Muscle layer of duodenum (tissue), 2 donors: ENCODE measurements at regions not wholly inside any gene's neighbourhood (a gene's known extent, or its start where the extent isn't known, plus 50 kb on each side); places are given as distances from the start of the nearest gene placed in this dataset.
"Not testable (repeated sequence)": the region's sequence is repeated elsewhere in the genome, so short reads cannot be mapped to it uniquely, and the experiment has no call there.

Source experiments
- H3K27ac ChIP-seq: one replicate; pipeline ENCODE4 v1.7.0; 2013; ENCODE audit warnings: mild to moderate bottlenecking, low read length
- H3K27me3 ChIP-seq: one replicate; pipeline ENCODE4 v1.7.0; 2013; ENCODE audit warnings: low read depth, mild to moderate bottlenecking, control low read depth, low read length
- H3K36me3 ChIP-seq, 2 donors: one replicate each; pipeline ENCODE4 v1.7.0; 2013; ENCODE audit warnings: low read length in 2 of 2, control low read depth in 1 of 2, mild to moderate bottlenecking in 1 of 2; ENCODE audit not compliant: insufficient read depth in 2 of 2, control insufficient read depth in 1 of 2
- H3K4me1 ChIP-seq, 2 donors: one replicate each; pipeline ENCODE4 v1.7.0; 2013; ENCODE audit warnings: low read length in 2 of 2, mild to moderate bottlenecking in 2 of 2, control low read depth in 1 of 2, moderate library complexity in 1 of 2; ENCODE audit not compliant: insufficient read depth in 2 of 2, control insufficient read depth in 1 of 2
- H3K4me3 ChIP-seq, 2 donors: one replicate each; pipeline ENCODE4 v1.7.0; 2013; ENCODE audit warnings: low read length in 2 of 2, low read depth in 1 of 2, mild to moderate bottlenecking in 1 of 2
- H3K9me3 ChIP-seq, 2 donors: one replicate each; pipeline ENCODE4 v1.7.0; 2013; ENCODE audit warnings: low read length in 2 of 2, control low read depth in 1 of 2, mild to moderate bottlenecking in 1 of 2; ENCODE audit not compliant: control insufficient read depth in 1 of 2
- donor health status: healthy.

- Histone ChIP-seq H3K36me3 (no peaks in the 10 kb centered on the region), H3K4me3 (no peak overlapping the region), H3K27me3 (no peaks in the 10 kb centered on the region), H3K27ac (no peak overlapping the region), H3K9me3 (peaks cover 3 to 28% of the 10 kb centered on the region in 2 donors), H3K4me1 (no peaks in the 10 kb centered on the region)
Measured at GRCh38 chr14:104230946-104231345, 92.6 kb downstream of the KIF26A start.

- Histone ChIP-seq H3K4me3 (no peak overlapping the region), H3K9me3 (peaks cover 3 to 36% of the 10 kb centered on the region in 2 donors), H3K4me1 (no peaks in the 10 kb centered on the region), H3K27ac (no peak overlapping the region), H3K36me3 (no peaks in the 10 kb centered on the region), H3K27me3 (no peaks in the 10 kb centered on the region)
Measured at GRCh38 chr14:104232070-104232484, 93.7 kb downstream of the KIF26A start.

GRCh38 chr14:104234007-104234786 is 95.8 kb downstream of the KIF26A start:
- H3K4me3 ChIP-seq, H3K36me3 ChIP-seq, H3K4me1 ChIP-seq, H3K27ac ChIP-seq, H3K27me3 ChIP-seq: not testable (repeated sequence)
- H3K9me3 ChIP-seq, result peaks cover 0 to 37% of the 10 kb centered on the region in 2 donors

GRCh38 chr14:104235686-104236085 is 97.3 kb downstream of the KIF26A start:
- Histone ChIP-seq H3K27me3 (no peaks in the 10 kb centered on the region), H3K27ac (no peak overlapping the region), H3K4me3 (no peak overlapping the region), H3K36me3 (no peaks in the 10 kb centered on the region), H3K9me3 (peaks cover 0 to 37% of the 10 kb centered on the region in 2 donors), H3K4me1 (no peaks in the 10 kb centered on the region)

GRCh38 chr14:104237651-104238423 is 99.5 kb downstream of the KIF26A start:
- no peaks in the 10 kb centered on the region for H3K27me3 ChIP-seq
- H3K4me3 ChIP-seq, result no peak overlapping the region
- H3K27ac ChIP-seq, result no peak overlapping the region
- no peaks in the 10 kb centered on the region for H3K36me3 ChIP-seq
- H3K9me3 ChIP-seq, result peaks cover 0 to 32% of the 10 kb centered on the region in 2 donors
- no peaks in the 10 kb centered on the region for H3K4me1 ChIP-seq

- Histone ChIP-seq H3K4me1 (no peaks in the 10 kb centered on the region), H3K36me3 (no peaks in the 10 kb centered on the region), H3K4me3 (no peak overlapping the region), H3K27me3 (no peaks in the 10 kb centered on the region), H3K27ac (no peak overlapping the region), H3K9me3 (peaks cover 0 to 39% of the 10 kb centered on the region in 2 donors)
Measured at GRCh38 chr14:104238424-104239184, 100.2 kb downstream of the KIF26A start.

- H3K9me3 ChIP-seq, result peaks cover 0 to 36% of the 10 kb centered on the region in 2 donors
- H3K4me3 ChIP-seq, result no peak overlapping the region
- no peaks in the 10 kb centered on the region for H3K36me3 ChIP-seq
- no peak overlapping the region for H3K27ac ChIP-seq
- H3K4me1 ChIP-seq, result no peaks in the 10 kb centered on the region
- H3K27me3 ChIP-seq, result no peaks in the 10 kb centered on the region
Measured at GRCh38 chr14:104239185-104239775, 100.9 kb downstream of the KIF26A start.

GRCh38 chr14:104239861-104240301 is 101.5 kb downstream of the KIF26A start:
- H3K36me3 ChIP-seq, result no peaks in the 10 kb centered on the region
- H3K9me3 ChIP-seq, result peaks cover 0 to 33% of the 10 kb centered on the region in 2 donors

GRCh38 chr14:104240434-104241157 is 102.2 kb downstream of the KIF26A start:
- Histone ChIP-seq H3K4me1 (no peaks in the 10 kb centered on the region), H3K36me3 (no peaks in the 10 kb centered on the region), H3K9me3 (peaks cover 5 to 34% of the 10 kb centered on the region in 2 donors), H3K27me3 (no peaks in the 10 kb centered on the region), H3K4me3 (no peak overlapping the region), H3K27ac (no peak overlapping the region)

More at GRCh38 chr14:104239861-104240301, 101.5 kb downstream of the KIF26A start:
- H3K27ac ChIP-seq, result no peak overlapping the region
- no peaks in the 10 kb centered on the region for H3K4me1 ChIP-seq
- H3K27me3 ChIP-seq, result no peaks in the 10 kb centered on the region
- no peak overlapping the region for H3K4me3 ChIP-seq

- Histone ChIP-seq H3K4me3 (no peak overlapping the region), H3K9me3 (peaks cover 7 to 21% of the 10 kb centered on the region in 2 donors), H3K27me3 (no peaks in the 10 kb centered on the region), H3K27ac (no peak overlapping the region), H3K4me1 (no peaks in the 10 kb centered on the region), H3K36me3 (no peaks in the 10 kb centered on the region)
Measured at GRCh38 chr14:104243200-104243599, 104.8 kb downstream of the KIF26A start.
